ENCODE measurements at regions not wholly inside any gene's neighbourhood (a gene's known extent, or its start where the extent isn't known, plus 50 kb on each side); places are given as distances from the start of the nearest gene placed in this dataset.
"Not testable (repeated sequence)": the region's sequence is repeated elsewhere in the genome, so short reads cannot be mapped to it uniquely, and the experiment has no call there.

DNA sequence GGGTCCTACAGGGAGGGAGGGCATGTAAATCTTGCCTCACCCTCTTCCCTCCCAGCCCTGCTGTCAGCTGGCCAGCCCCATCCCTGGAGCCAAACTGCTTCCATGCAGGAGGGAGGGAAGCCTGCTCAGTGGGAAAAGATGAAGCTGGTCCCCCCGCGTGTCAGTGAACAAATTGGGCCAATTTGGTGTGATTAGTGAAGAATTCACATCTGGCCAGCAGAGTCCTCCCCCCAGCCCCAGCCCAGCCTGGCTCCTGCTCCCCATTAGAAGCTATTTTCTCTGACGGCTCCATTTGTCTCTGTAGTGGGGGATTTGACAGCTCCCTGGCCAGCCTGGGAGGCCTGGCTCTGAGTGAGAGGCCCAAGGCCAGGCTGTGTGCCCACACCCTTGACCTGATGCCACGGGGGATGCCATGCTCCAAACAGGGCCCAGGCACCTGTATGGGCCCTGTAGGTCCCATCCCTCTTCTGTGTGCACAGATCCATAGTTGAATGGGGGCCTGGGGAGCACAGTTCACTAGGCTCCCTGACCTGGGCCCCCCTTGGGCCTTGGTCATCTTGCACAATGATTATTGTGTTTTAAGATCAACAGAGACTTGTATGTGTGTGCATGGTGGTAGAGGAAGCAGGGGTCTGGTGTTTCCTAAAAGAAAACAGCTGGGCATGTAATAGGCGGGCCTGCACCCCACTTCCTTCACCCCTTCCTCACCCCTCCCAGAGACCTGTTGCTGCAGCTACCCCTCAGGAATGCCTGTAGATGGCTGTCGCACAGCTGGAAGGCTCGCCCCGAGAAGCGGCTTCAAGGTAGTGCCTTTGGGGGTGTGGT lies 50.7 kb upstream of the TAC4 start:
- H3K27ac ChIP-seq (replicated peaks): no peak overlapping the region
- H3K4me1 ChIP-seq: peaks cover 5% of the 10 kb centered on the region
- TF ChIP-seq, protein P1, sequence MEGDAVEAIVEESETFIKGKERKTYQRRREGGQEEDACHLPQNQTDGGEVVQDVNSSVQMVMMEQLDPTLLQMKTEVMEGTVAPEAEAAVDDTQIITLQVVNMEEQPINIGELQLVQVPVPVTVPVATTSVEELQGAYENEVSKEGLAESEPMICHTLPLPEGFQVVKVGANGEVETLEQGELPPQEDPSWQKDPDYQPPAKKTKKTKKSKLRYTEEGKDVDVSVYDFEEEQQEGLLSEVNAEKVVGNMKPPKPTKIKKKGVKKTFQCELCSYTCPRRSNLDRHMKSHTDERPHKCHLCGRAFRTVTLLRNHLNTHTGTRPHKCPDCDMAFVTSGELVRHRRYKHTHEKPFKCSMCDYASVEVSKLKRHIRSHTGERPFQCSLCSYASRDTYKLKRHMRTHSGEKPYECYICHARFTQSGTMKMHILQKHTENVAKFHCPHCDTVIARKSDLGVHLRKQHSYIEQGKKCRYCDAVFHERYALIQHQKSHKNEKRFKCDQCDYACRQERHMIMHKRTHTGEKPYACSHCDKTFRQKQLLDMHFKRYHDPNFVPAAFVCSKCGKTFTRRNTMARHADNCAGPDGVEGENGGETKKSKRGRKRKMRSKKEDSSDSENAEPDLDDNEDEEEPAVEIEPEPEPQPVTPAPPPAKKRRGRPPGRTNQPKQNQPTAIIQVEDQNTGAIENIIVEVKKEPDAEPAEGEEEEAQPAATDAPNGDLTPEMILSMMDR (IDR thresholded peaks at IDR 0.05; ENCODE audit: borderline replicate concordance): no peak
- intact Hi-C loops (cut with micrococcal nuclease): no loop called here
- H3K9me3 ChIP-seq (replicated peaks): no peaks in the 10 kb centered on the region
- DNase-seq: no peak
- no peak overlapping the region for H3K4me3 ChIP-seq
- peaks cover 99% of the 10 kb centered on the region for H3K27me3 ChIP-seq (ENCODE audit: low read depth)
- H3K36me3 ChIP-seq: no peaks in the 10 kb centered on the region

DNA sequence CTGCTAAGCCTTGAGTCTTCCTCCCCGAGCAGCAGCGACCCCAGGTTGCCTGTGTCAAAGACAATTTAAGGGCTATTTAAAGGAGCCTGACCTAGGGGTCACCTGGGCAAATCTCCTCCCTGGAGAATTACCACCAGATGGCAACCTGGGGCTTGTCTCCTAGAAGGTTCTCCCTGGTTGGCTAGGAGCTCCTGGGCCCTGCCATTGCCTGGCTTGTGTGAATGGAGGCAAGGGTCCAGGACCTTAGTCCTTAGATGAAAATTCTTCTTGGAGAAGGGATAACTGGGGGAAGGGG lies 51.3 kb upstream of the TAC4 start:
- no peak overlapping the region for H3K4me3 ChIP-seq
- peaks cover 99% of the 10 kb centered on the region for H3K27me3 ChIP-seq (ENCODE audit: low read depth)
- TF ChIP-seq, protein P1 (IDR thresholded peaks at IDR 0.05; ENCODE audit: borderline replicate concordance): no peak
- H3K27ac ChIP-seq (replicated peaks): no peak overlapping the region
- no peaks in the 10 kb centered on the region for H3K36me3 ChIP-seq
- H3K4me1 ChIP-seq: peaks cover 5% of the 10 kb centered on the region
- H3K9me3 ChIP-seq (replicated peaks): no peaks in the 10 kb centered on the region
- intact Hi-C loops (cut with micrococcal nuclease): no loop called here
- DNase-seq: no peak

DNA sequence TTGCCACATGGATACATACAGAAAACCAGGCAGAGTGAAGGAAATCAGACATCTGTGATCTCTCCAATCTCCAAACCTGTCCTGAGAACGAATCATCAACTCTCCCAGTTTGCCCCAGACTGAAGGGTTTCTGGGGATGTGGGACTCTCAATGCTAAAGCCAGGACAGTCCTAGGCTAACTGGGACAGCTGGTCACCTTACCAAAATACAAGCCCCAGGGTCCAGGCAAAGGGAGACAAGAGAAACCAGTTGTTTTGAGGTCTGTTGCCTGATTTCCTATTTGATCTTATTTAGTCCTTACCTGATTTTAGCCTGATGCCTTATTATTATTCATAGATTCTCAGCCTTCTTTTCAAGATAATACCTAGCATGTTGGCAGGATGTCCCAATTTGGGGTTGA lies 51.7 kb upstream of the TAC4 start:
- intact Hi-C loops (cut with micrococcal nuclease): no loop called here
- TF ChIP-seq, protein P1 (IDR thresholded peaks at IDR 0.05; ENCODE audit: borderline replicate concordance): no peak
- Histone ChIP-seq H3K4me3 (no peak overlapping the region), H3K27ac (replicated peaks) (no peak overlapping the region), H3K36me3 (no peaks in the 10 kb centered on the region), H3K4me1 (peaks cover 5% of the 10 kb centered on the region), H3K27me3 (ENCODE audit: low read depth) (peaks cover 99% of the 10 kb centered on the region), H3K9me3 (replicated peaks) (no peaks in the 10 kb centered on the region)
- DNase-seq: no peak

DNA sequence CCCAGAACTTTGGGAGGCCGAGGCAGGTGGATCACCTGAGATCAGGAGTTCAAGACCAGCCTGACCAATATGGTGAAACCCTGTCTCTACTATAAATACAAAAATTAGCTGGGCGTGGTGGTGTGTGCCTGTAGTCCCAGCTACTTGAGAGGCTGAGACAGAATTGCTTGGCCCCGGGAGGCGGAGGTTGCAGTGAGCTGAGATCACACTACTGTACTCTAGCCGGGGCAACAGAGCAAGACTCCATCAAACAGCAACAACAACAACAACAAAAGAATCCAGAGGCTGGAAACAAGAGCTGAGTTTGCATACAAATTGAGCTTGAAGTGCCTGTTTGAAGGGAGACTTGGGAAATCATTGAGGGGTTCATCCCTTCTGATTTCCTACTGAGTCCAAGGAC lies 52.9 kb upstream of the TAC4 start:
- H3K4me3 ChIP-seq; H3K36me3 ChIP-seq; intact Hi-C loops (cut with micrococcal nuclease); H3K4me1 ChIP-seq; DNase-seq; H3K27ac ChIP-seq (replicated peaks); H3K9me3 ChIP-seq (replicated peaks): not testable (repeated sequence)
- peaks cover 99% of the 10 kb centered on the region for H3K27me3 ChIP-seq (ENCODE audit: low read depth)

DNA sequence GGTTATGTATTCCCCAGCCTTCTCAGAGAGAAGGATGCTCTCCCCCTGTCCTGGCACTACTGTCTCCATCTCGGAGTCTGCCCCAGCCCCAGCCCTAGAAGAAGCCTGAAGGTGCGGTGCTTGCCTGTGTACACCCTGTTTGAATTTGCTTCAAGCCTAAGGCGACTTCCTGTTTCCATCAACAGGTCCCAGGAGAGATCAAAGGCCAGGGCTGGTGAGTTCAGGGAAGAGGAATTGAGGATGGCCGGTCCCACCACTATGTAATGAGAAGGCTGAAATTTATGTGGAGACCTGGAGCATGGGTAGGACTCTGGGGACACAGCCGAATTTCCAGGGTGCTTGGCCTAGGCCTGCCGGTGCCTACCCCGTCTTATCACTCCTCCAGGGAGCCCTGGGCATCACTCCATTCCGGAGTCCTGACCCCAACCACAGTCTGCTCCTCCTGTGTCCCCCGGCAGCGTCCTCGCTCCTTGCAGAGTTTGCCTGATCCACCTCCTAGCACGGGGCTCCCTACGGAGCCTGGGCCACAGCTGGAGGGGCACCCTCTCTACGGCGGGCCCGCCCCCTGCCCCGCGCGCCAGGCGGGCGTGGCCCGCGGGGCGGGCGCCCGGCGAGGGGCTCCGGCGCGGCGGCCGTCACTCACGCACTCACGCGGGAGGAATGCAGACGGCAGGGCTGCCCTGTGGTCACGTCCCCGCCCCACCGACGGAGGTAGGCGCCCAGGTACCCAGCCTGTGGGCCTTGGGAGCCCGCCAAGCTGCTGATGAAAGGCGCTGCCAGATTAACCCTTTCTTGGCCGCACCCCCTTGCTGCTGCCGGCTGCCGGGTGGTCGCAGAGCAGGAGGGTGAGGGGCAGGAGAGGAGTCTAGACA lies 53.8 kb upstream of the TAC4 start:
- TF ChIP-seq, protein P1 (IDR thresholded peaks at IDR 0.05; ENCODE audit: borderline replicate concordance): no peak
- H3K4me1 ChIP-seq: peaks cover 5% of the 10 kb centered on the region
- peaks cover 97% of the 10 kb centered on the region for H3K27me3 ChIP-seq (ENCODE audit: low read depth)
- no peaks in the 10 kb centered on the region for H3K36me3 ChIP-seq
- H3K27ac ChIP-seq (replicated peaks): no peak overlapping the region
- intact Hi-C loops (cut with micrococcal nuclease): no loop called here
- H3K9me3 ChIP-seq (replicated peaks): no peaks in the 10 kb centered on the region
- no peak for DNase-seq
- H3K4me3 ChIP-seq: peak overlapping the region; percentile 19

DNA sequence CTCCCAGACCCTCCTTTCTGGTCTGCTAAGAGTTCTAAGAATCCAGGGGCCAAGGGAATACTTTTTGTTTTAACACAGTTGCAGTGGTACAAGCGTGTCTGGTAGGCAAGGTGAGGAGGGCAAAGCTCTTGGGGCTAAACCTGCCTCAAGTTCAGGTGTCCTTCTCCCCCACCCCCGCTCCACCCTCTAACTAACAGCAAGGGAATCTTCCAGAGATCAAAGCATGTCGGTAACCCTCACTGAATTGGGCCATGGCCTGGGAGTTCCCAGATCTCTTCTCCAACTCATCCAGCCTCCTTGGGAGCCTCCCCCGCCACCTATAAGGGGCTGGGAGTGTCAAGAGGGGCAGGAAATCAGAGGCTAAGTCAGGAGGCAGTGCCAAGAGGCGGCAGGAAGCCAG lies 55.7 kb upstream of the TAC4 start:
- Histone ChIP-seq H3K27me3 (ENCODE audit: low read depth) (peaks cover 97% of the 10 kb centered on the region), H3K4me3 (no peak overlapping the region), H3K9me3 (replicated peaks) (no peaks in the 10 kb centered on the region), H3K4me1 (peaks cover 5% of the 10 kb centered on the region), H3K36me3 (no peaks in the 10 kb centered on the region), H3K27ac (replicated peaks) (no peak overlapping the region)
- no peak for DNase-seq
- intact Hi-C loops (cut with micrococcal nuclease): no loop called here
- TF ChIP-seq, protein P1 (IDR thresholded peaks at IDR 0.05; ENCODE audit: borderline replicate concordance): no peak
